SK-N-SH (cell line): ENCODE measurements at regions not wholly inside any gene's neighbourhood (a gene's known extent, or its start where the extent isn't known, plus 50 kb on each side); places are given as distances from the start of the nearest gene placed in this dataset.

Source experiments
- CTCF ChIA-PET: fragments of 300-600, 350-600 bp; formaldehyde crosslinking; extraction: SDS; loops from one replicate; lab custom pipeline; 2021; lab: Yijun Ruan, JAX
- POLR2A ChIA-PET: fragments of 350-600 bp; sonication (Branson Sonifier 250); formaldehyde crosslinking; extraction: SDS; loops from one replicate; lab custom pipeline; 2020; ENCODE audit warnings: antibody characterized with exemption, inconsistent platforms; lab: Yijun Ruan, JAX
- DNase-seq: peaks from one replicate; pipeline ENCODE4 v3.0.0; 2012
- H2AFZ ChIP-seq: fragments of 200-600 bp; sonication (generic); 2 replicates; pipeline ENCODE4 v1.8.1; 2016; ENCODE audit warnings: antibody characterized with exemption, mild to moderate bottlenecking, low read depth
- H3F3A ChIP-seq: fragments of 200-600 bp; sonication (generic); replicated peaks from 2 replicates; pipeline ENCODE3; 2016; ENCODE audit warnings: antibody characterized with exemption, mild to moderate bottlenecking; ENCODE audit not compliant: insufficient read depth
- H3K27ac ChIP-seq, 2 experiments: fragments of 200-500 bp in 1 of 2; fragments of 200-600 bp in 1 of 2; sonication (Bioruptor generic) in 1 of 2; sonication (generic), shearing (Covaris generic) in 1 of 2; 2 replicates each; pipeline versions ENCODE4 v1.5.1 to v1.6.1; 2014 to 2016; ENCODE audit warnings: low read depth in 2 of 2, inconsistent platforms in 1 of 2, low read length in 1 of 2, mild to moderate bottlenecking in 1 of 2, mixed read lengths in 1 of 2
- H3K27me3 ChIP-seq: fragments of 200-600 bp; sonication (generic), shearing (Covaris generic); 2 replicates; pipeline ENCODE4 v1.6.1; 2016; ENCODE audit warnings: mixed run types; ENCODE audit not compliant: insufficient read depth
- H3K36me3 ChIP-seq, 2 experiments: fragments of 200-500 bp in 1 of 2; fragments of 200-600 bp in 1 of 2; sonication (Bioruptor generic) in 1 of 2; sonication (generic) in 1 of 2; replicated peaks in 1 of 2; 2 replicates each; pipeline versions ENCODE3 to v1.5.1; 2014 to 2016; ENCODE audit warnings: low read length in 1 of 2, mild to moderate bottlenecking in 1 of 2; ENCODE audit not compliant: insufficient read depth in 2 of 2, control insufficient read depth in 1 of 2
- H3K4me1 ChIP-seq, 2 experiments: fragments of 200-500 bp in 1 of 2; fragments of 200-600 bp in 1 of 2; sonication (Bioruptor generic) in 1 of 2; sonication (generic), shearing (Covaris generic) in 1 of 2; 2 replicates each; pipeline versions ENCODE4 v1.5.1 to v1.6.1; 2014 to 2016; ENCODE audit warnings: low read depth in 1 of 2, low read length in 1 of 2, mixed run types in 1 of 2; ENCODE audit not compliant: insufficient read depth in 2 of 2, control insufficient read depth in 1 of 2
- H3K4me2 ChIP-seq: fragments of 200-600 bp; sonication (generic), shearing (Covaris generic); 2 replicates; pipeline ENCODE4 v1.6.1; 2017; ENCODE audit warnings: mixed run types
- H3K4me3 ChIP-seq, 2 experiments: fragments of 200-500 bp in 1 of 2; fragments of 200-600 bp in 1 of 2; sonication (Bioruptor generic) in 1 of 2; sonication (generic), shearing (Covaris generic) in 1 of 2; 2 replicates each; pipeline versions ENCODE4 v1.5.1 to v1.8.1; 2014 to 2016; ENCODE audit warnings: low read depth in 2 of 2, inconsistent platforms in 1 of 2, low read length in 1 of 2, mild to moderate bottlenecking in 1 of 2, mixed read lengths in 1 of 2, moderate library complexity in 1 of 2
- H3K79me2 ChIP-seq: fragments of 200-600 bp; sonication (generic); 2 replicates; pipeline ENCODE4 v1.8.1; 2017; ENCODE audit warnings: mild to moderate bottlenecking; ENCODE audit not compliant: insufficient read depth
- H3K9ac ChIP-seq: fragments of 200-600 bp; sonication (generic); 2 replicates; pipeline ENCODE4 v1.6.1; 2017; ENCODE audit warnings: mixed run types
- H3K9me2 ChIP-seq: fragments of 200-600 bp; sonication (generic); 2 replicates; pipeline ENCODE4 v1.6.1; 2017; ENCODE audit warnings: mixed run types
- H3K9me3 ChIP-seq: fragments of 200-600 bp; sonication (generic); 2 replicates; pipeline ENCODE4 v1.6.1; 2017; ENCODE audit warnings: mixed run types, mild to moderate bottlenecking, moderate library complexity
- H4K20me1 ChIP-seq: fragments of 200-600 bp; sonication (generic); 2 replicates; pipeline ENCODE4 v1.6.1; 2017; ENCODE audit warnings: mild to moderate bottlenecking, mixed run types; ENCODE audit not compliant: insufficient read depth
- CHD2 ChIP-seq: fragments of 150-350 bp; IDR thresholded peaks from 2 replicates; pipeline ENCODE4 v1.6.1; 2018; ENCODE audit warnings: low read length; ENCODE audit not compliant: partially characterized antibody
- ELF1 ChIP-seq: IDR thresholded peaks from 2 replicates; pipeline ENCODE4 v1.4.0; 2012
- EP300 ChIP-seq, 2 experiments: IDR thresholded peaks; 2 replicates each; pipeline versions ENCODE4 v1.4.0 to v1.6.1; 2012; ENCODE audit warnings: borderline replicate concordance in 1 of 2, low read depth in 1 of 2, low read length in 1 of 2
- EZH2phosphoT487 ChIP-seq: fragments of 200-600 bp; sonication (generic); IDR thresholded peaks from 2 replicates; pipeline ENCODE4 v1.6.1; 2017; ENCODE audit warnings: low read depth, mixed run types, mild to moderate bottlenecking, antibody characterized with exemption, moderate library complexity, borderline replicate concordance
- FOSL2 ChIP-seq: IDR thresholded peaks from 2 replicates; pipeline ENCODE4 v1.4.0; 2012; ENCODE audit warnings: low read depth, mild to moderate bottlenecking, moderate library complexity, borderline replicate concordance
- FOXM1 ChIP-seq: IDR thresholded peaks from 2 replicates; pipeline ENCODE4 v1.4.0; 2012; ENCODE audit warnings: low read depth, mild to moderate bottlenecking
- GABPA ChIP-seq: IDR thresholded peaks from 2 replicates; pipeline ENCODE4 v1.4.0; 2012; ENCODE audit warnings: low read depth, mild to moderate bottlenecking
- GATA2 ChIP-seq: sonication (generic); formaldehyde crosslinking; IDR thresholded peaks from 2 replicates; pipeline ENCODE4 v1.5.0; 2020; ENCODE audit warnings: mild to moderate bottlenecking, missing genetic modification reagents
- JUND ChIP-seq: IDR thresholded peaks from 2 replicates; pipeline ENCODE4 v1.4.0; 2012
- MEF2A ChIP-seq: IDR thresholded peaks from 2 replicates; pipeline ENCODE4 v1.4.0; 2012; ENCODE audit warnings: low read depth, borderline replicate concordance
- NFIC ChIP-seq: IDR thresholded peaks from 2 replicates; pipeline ENCODE4 v1.4.0; 2012; ENCODE audit warnings: borderline replicate concordance
- RXRA ChIP-seq: IDR thresholded peaks from 2 replicates; pipeline ENCODE4 v1.4.0; 2012; ENCODE audit warnings: low read depth, mild to moderate bottlenecking, borderline replicate concordance
- TAF1 ChIP-seq: IDR thresholded peaks from 2 replicates; pipeline ENCODE4 v1.6.1; 2012; ENCODE audit warnings: low read depth, mild to moderate bottlenecking, low read length, moderate library complexity, borderline replicate concordance
- TEAD4 ChIP-seq: IDR thresholded peaks from 2 replicates; pipeline ENCODE4 v1.4.0; 2012; ENCODE audit warnings: mild to moderate bottlenecking, borderline replicate concordance; ENCODE audit not compliant: insufficient read depth
- WGBS: methylation state at CpG from one replicate; pipeline ENCODE4 v1.1.6; 2017; ENCODE audit warnings: low lambda C conversion rate; 5-methylcytosine and 5-hydroxymethylcytosine counted together
- TF ChIP-seq, protein P1 (sequence below): IDR thresholded peaks from 2 replicates; pipeline ENCODE4 v1.4.0; 2012; ENCODE audit warnings: low read depth
- TF ChIP-seq, protein P2 (sequence below): IDR thresholded peaks from 2 replicates; pipeline ENCODE4 v1.6.1; 2012; ENCODE audit warnings: mild to moderate bottlenecking, low read depth, low read length, moderate library complexity
- TF ChIP-seq, protein P3 (sequence below): fragments of 150-350 bp; IDR thresholded peaks from 2 replicates; pipeline ENCODE4 v1.6.1; 2017; ENCODE audit warnings: antibody characterized with exemption, low read length, low read depth, borderline replicate concordance

DNA sequence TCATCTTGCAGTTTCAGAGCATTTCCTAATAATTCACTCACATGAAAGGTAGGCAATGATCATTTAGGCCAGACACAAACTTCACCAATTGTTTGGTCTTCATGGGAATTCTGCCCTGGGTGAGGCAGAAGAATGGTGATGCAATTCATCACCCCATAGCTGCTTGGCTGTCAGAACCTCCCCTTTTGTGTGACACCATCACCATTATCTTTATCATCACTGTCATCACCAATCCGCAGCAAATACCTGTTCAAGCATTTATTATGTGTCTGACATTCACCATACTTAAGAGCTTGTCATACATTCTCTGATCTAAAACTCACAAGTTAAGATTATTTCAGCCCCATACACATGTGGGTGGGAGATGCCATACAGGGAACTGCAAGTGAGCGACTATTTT, 799.5 kb upstream of the LRRN3 start:
- CTCF ChIA-PET: no interaction called here
- WGBS: 30% methylated on average over 2 of the region's 2 CpGs
- H3K4me3 ChIP-seq: no peak overlapping the region

DNA sequence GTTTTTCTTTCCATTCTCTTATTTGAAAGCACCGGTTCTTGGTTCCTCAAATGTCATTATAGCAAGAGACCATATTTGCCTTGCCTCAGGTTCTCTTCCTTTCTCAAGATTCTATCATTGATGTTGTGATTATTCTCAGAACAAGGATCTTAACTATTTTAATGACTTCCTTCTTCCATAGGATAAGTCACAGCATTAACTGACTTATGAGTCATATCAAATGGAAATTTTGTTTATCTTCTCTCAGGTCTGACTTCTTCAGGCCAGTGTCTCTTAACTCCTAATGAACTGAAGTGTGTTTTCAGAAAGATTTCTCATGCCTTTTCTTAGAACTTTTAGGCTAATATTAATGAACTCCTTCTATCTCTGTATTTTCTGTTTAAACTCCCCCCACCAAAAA, 794.6 kb upstream of the LRRN3 start:
- Histone ChIP-seq H3K4me2 (no peak overlapping the region), H2AFZ (no peak overlapping the region)
- 26% methylated on average over 1 of the region's 1 CpG for WGBS

More for the DNA sequence above, 799.5 kb upstream of the LRRN3 start:
- H3K27ac ChIP-seq: no peak overlapping the region
- H3K9me3 ChIP-seq: no peaks in the 10 kb centered on the region
- H3K36me3 ChIP-seq: no peaks in the 10 kb centered on the region
- no peak for DNase-seq
- H3K4me1 ChIP-seq: no peaks in the 10 kb centered on the region; a peak in 1 of 4 replicates
- no peaks in the 10 kb centered on the region for H3K79me2 ChIP-seq
- TF ChIP-seq EP300 (IDR thresholded peaks at IDR 0.05; ENCODE audit: borderline replicate concordance in 1 of 2, low read depth in 1 of 2, low read length in 1 of 2) (no peak), RXRA (no peak), EZH2phosphoT487 (no peak), TAF1 (no peak), JUND (no peak), GABPA (no peak)
- TF ChIP-seq, protein P1, sequence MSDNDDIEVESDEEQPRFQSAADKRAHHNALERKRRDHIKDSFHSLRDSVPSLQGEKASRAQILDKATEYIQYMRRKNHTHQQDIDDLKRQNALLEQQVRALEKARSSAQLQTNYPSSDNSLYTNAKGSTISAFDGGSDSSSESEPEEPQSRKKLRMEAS: no peak
- H4K20me1 ChIP-seq: no peaks in the 10 kb centered on the region
- H3F3A ChIP-seq: no peaks in the 10 kb centered on the region
- no peaks in the 10 kb centered on the region for H3K27me3 ChIP-seq
- H3K9me2 ChIP-seq: no peaks in the 10 kb centered on the region
- no peak overlapping the region for H3K4me2 ChIP-seq
- POLR2A ChIA-PET: no interaction called here
- H3K9ac ChIP-seq: no peak overlapping the region
- H2AFZ ChIP-seq: no peak overlapping the region

More for the DNA sequence above, 794.6 kb upstream of the LRRN3 start:
- no peaks in the 10 kb centered on the region for H3K27me3 ChIP-seq
- ChIA-PET CTCF (no interaction called here), POLR2A (no interaction called here)
- H3K79me2 ChIP-seq: no peaks in the 10 kb centered on the region
- no peaks in the 10 kb centered on the region for H3K9me2 ChIP-seq
- H3K9ac ChIP-seq: no peak overlapping the region
- H3K36me3 ChIP-seq: no peaks in the 10 kb centered on the region
- no peak for DNase-seq
- H3K4me1 ChIP-seq: no peaks in the 10 kb centered on the region; a peak in 1 of 4 replicates
- H3K27ac ChIP-seq: no peak overlapping the region
- no peaks in the 10 kb centered on the region for H3K9me3 ChIP-seq
- TF ChIP-seq TEAD4: no peak
- no peak for TF ChIP-seq NFIC
- no peak for TF ChIP-seq FOSL2
- no peak for TF ChIP-seq MEF2A
- TF ChIP-seq RXRA: no peak
- TF ChIP-seq ELF1: no peak
- TF ChIP-seq EZH2phosphoT487: no peak
- no peak for TF ChIP-seq JUND
- TF ChIP-seq FOXM1: no peak
- TF ChIP-seq CHD2: no peak
- TF ChIP-seq, protein P2, sequence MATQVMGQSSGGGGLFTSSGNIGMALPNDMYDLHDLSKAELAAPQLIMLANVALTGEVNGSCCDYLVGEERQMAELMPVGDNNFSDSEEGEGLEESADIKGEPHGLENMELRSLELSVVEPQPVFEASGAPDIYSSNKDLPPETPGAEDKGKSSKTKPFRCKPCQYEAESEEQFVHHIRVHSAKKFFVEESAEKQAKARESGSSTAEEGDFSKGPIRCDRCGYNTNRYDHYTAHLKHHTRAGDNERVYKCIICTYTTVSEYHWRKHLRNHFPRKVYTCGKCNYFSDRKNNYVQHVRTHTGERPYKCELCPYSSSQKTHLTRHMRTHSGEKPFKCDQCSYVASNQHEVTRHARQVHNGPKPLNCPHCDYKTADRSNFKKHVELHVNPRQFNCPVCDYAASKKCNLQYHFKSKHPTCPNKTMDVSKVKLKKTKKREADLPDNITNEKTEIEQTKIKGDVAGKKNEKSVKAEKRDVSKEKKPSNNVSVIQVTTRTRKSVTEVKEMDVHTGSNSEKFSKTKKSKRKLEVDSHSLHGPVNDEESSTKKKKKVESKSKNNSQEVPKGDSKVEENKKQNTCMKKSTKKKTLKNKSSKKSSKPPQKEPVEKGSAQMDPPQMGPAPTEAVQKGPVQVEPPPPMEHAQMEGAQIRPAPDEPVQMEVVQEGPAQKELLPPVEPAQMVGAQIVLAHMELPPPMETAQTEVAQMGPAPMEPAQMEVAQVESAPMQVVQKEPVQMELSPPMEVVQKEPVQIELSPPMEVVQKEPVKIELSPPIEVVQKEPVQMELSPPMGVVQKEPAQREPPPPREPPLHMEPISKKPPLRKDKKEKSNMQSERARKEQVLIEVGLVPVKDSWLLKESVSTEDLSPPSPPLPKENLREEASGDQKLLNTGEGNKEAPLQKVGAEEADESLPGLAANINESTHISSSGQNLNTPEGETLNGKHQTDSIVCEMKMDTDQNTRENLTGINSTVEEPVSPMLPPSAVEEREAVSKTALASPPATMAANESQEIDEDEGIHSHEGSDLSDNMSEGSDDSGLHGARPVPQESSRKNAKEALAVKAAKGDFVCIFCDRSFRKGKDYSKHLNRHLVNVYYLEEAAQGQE: no peak
- TF ChIP-seq GATA2: no peak
- TF ChIP-seq, protein P3, sequence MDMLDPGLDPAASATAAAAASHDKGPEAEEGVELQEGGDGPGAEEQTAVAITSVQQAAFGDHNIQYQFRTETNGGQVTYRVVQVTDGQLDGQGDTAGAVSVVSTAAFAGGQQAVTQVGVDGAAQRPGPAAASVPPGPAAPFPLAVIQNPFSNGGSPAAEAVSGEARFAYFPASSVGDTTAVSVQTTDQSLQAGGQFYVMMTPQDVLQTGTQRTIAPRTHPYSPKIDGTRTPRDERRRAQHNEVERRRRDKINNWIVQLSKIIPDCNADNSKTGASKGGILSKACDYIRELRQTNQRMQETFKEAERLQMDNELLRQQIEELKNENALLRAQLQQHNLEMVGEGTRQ: no peak
- TF ChIP-seq, protein P1: no peak
- H3K4me3 ChIP-seq: no peak overlapping the region
- H4K20me1 ChIP-seq: no peaks in the 10 kb centered on the region
- H3F3A ChIP-seq: no peaks in the 10 kb centered on the region
